ENCODE measurements at regions not wholly inside any gene's neighbourhood (a gene's known extent, or its start where the extent isn't known, plus 50 kb on each side); places are given as distances from the start of the nearest gene placed in this dataset.

GRCh38 chrX:115493015-115493414, 68.0 kb upstream of the PLS3 start:
- TF ChIP-seq, protein P1, sequence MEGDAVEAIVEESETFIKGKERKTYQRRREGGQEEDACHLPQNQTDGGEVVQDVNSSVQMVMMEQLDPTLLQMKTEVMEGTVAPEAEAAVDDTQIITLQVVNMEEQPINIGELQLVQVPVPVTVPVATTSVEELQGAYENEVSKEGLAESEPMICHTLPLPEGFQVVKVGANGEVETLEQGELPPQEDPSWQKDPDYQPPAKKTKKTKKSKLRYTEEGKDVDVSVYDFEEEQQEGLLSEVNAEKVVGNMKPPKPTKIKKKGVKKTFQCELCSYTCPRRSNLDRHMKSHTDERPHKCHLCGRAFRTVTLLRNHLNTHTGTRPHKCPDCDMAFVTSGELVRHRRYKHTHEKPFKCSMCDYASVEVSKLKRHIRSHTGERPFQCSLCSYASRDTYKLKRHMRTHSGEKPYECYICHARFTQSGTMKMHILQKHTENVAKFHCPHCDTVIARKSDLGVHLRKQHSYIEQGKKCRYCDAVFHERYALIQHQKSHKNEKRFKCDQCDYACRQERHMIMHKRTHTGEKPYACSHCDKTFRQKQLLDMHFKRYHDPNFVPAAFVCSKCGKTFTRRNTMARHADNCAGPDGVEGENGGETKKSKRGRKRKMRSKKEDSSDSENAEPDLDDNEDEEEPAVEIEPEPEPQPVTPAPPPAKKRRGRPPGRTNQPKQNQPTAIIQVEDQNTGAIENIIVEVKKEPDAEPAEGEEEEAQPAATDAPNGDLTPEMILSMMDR (IDR thresholded peaks at IDR 0.05): no peak
- no peak for TF ChIP-seq POLR2AphosphoS5 (IDR thresholded peaks at IDR 0.05)
- no peak for TF ChIP-seq POLR2A (IDR thresholded peaks at IDR 0.05)

All from upper lobe of left lung (tissue), 4 donors.